Omental fat pad (tissue), 3 donors: ENCODE measurements at regions not wholly inside any gene's neighbourhood (a gene's known extent, or its start where the extent isn't known, plus 50 kb on each side); places are given as distances from the start of the nearest gene placed in this dataset.
"Not testable (repeated sequence)": the region's sequence is repeated elsewhere in the genome, so short reads cannot be mapped to it uniquely, and the experiment has no call there.

ENCODE experiments used
- ATAC-seq: fragments of 150-250 bp; one replicate; pipeline ENCODE4 v1.9.1; 2016; ENCODE audit warnings: mild to moderate bottlenecking, moderate library complexity; ENCODE audit not compliant: low FRiP score
- DNase-seq: peaks from one replicate; pipeline ENCODE4 v3.0.0-alpha.2; 2019; ENCODE audit warnings: low spot score
- CTCF ChIP-seq, 3 donors: fragments of 450-650 bp; IDR thresholded peaks; one replicate each; pipeline ENCODE4 v1.5.1; 2016 to 2017; ENCODE audit warnings: antibody characterized with exemption in 3 of 3, mild to moderate bottlenecking in 3 of 3, moderate library complexity in 2 of 3

- ATAC-seq (no peak), DNase-seq (no peak)
- TF ChIP-seq CTCF (IDR thresholded peaks at IDR 0.05): no peak
Observed at GRCh38 chr18:1092228-1092627, 187.6 kb downstream of the ADCYAP1 start.

- no peak for ATAC-seq
- DNase-seq: no peak
- no peak for TF ChIP-seq CTCF (IDR thresholded peaks at IDR 0.05)
Observed at GRCh38 chr18:1094409-1094808, 189.7 kb downstream of the ADCYAP1 start.

- ATAC-seq, DNase-seq: not testable (repeated sequence)
Observed at GRCh38 chr18:1097991-1098735, 193.5 kb downstream of the ADCYAP1 start.

- DNase-seq (no peak), ATAC-seq (no peak)
- no peak for TF ChIP-seq CTCF (IDR thresholded peaks at IDR 0.05)
Observed at GRCh38 chr18:1102848-1103247, 198.2 kb downstream of the ADCYAP1 start.

GRCh38 chr18:1103537-1103936, 198.9 kb downstream of the ADCYAP1 start:
- ATAC-seq: no peak
- DNase-seq: no peak
- no peak for TF ChIP-seq CTCF (IDR thresholded peaks at IDR 0.05)

DNA sequence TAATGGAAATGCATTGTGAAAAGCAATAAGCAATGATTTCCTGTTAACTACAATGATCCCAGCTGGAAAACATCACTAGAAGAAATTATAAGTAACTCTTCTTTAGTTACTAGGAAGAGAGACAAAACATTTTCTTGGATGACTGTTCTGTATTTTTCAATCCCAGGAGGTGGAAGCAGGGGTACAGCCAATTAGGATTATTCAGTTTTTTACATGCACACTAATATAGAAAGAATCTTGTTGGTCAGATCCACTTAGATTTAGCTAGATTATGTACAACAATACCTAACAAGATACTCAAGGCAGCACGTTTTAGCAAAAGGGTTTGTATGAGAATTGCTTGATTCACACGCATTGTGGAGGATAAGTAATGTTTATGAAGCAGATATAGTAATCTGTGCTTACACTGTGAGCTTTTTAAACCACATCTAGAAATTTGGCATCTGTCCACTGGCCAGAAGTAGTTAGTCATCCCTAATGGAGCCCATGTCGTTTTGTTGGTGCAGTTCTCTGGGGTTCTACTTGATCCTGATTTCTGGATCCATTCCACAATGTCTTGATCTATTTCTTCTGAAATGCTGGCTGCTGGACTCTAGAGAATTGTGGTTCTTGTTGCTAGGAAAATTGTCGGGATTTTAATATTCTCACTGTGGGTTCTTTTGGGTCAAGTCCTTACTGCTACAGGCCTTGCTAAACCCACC, 199.7 kb downstream of the ADCYAP1 start:
- ATAC-seq (no peak), DNase-seq (no peak)
- no peak for TF ChIP-seq CTCF (IDR thresholded peaks at IDR 0.05)

- no peak for DNase-seq
- no peak for ATAC-seq
- no peak for TF ChIP-seq CTCF (IDR thresholded peaks at IDR 0.05)
Observed at GRCh38 chr18:1124495-1124894, 219.8 kb downstream of the ADCYAP1 start.
